HG03045 (cell line): ENCODE measurements at regions not wholly inside any gene's neighbourhood (a gene's known extent, or its start where the extent isn't known, plus 50 kb on each side); places are given as distances from the start of the nearest gene placed in this dataset.

Experiments used
- ATAC-seq: cut with Tn5 transposase; IDR thresholded peaks from one replicate; pipeline ENCODE4 v1.9.1; 2021; ENCODE audit warnings: mild to moderate bottlenecking, moderate library complexity; ENCODE audit not compliant: unreplicated experiment

DNA sequence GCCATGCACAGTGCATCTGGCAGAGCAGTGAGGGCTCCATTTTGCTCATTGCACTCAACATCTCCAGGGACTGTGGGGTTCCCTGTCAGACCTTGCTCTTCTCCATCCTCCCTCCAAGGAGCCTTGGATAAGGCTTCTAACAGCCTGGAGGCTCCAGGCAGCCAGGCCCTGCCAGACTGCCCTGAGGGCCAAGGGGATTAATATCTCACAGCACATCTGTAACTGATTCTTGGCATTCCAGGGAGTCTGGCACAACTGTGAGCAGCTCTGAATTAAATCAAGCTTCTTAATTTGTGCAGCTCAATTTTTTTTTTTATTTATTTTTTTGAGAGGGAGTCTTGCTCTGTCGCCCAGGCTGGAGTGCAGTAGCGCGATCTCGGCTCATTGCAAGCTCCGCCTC, 224.5 kb upstream of the PGRMC2 start:
- no peak for ATAC-seq

DNA sequence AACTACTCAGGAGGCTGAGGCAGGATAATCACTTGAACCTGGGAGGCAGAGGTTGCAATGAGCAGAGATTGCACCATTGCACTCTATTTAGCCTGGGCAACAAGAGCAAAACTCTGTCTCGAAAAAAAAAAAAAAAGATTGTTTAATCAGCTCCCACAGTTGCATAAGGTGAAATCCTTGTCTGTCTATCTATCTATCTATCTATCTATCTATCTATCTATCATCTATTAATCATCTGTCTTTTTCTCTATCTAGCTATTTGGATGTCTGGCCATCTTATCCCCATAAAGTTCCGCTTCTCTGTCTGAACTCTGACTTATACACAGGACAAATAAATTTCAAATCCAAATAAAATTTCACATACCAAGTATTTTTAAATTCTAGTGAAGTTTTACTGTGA, 223.2 kb upstream of the PGRMC2 start:
- ATAC-seq = no peak

DNA sequence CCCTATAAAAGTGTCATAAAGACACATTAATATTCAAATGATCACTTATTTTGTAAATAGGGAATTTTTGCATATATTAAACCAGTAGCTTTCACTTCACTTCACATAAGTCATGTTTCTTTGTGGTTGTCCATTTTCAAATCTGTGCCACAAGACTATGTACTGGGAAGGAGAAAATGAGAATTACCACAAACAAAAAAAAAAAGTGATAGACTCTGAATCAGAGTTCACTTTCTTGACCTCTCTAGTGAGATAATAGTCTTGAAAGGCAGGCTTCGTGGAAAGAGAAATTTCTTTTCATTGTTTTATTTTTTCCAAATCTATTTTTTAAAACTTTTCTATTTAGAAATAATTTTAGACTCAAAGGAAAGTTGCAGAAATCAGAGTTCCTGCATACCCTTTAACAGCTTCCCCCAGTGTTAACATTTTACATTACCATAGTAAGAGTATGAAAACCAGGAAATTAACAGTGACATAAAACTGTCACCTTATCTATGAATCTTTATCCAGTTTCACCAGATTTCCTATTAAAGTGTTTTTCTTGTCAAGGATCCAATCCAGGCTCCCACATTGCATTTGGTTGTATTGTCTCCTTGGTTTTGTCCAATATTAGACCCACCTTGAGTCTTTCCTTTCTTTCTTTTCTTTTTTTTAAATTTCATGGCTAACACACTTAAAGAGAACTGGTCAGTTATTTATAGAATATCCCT, 215.4 kb upstream of the PGRMC2 start:
- no peak for ATAC-seq

DNA sequence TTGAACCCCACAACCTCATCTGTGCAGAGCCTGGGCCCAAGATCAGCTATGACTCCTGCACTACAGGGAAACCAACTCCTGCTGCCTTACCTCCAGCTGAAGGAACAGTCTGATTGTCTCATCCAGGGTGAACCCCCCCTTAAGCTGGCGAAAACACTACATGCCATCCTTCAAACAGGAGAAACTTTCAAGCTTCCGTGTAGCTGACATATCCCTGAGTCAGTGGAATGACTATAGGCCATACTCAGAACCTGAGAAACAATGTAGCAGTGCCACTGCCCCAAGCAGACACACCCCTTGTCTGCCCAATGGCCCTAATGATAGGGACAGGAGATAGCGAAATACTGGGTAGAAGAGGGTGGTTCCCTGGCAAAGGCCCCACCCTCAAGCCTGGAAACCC, 213.6 kb upstream of the PGRMC2 start:
- ATAC-seq = no peak

DNA sequence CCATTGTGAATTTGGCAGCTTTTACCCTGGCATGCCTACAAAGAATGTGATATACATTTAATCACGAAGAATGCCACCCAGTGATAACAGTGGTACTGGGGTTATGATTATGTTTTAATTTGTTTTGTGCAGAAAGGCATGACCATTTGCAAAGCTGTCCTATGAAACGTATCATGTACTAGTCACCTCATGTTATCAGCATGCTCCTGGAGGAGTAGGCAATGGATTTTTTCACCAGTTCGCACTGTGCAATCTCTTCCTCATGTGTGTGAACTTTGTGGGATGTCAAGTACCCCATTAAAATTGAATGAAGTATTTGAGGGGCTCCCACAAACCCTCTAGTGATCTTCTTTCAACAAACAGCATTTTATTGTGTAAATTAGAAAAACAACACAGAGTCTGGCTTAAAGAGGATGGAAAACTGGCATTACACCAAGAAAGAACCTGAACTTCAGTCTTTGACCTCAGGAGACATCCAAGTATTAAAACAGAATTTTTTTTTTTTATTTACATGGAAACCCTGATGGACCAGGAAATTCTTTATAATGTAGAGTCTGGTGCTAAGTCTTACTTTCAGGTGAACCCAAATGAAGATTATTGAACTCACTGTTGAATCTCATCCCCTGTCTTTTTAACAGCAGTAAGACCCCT, 200.6 kb upstream of the PGRMC2 start:
- no peak for ATAC-seq

DNA sequence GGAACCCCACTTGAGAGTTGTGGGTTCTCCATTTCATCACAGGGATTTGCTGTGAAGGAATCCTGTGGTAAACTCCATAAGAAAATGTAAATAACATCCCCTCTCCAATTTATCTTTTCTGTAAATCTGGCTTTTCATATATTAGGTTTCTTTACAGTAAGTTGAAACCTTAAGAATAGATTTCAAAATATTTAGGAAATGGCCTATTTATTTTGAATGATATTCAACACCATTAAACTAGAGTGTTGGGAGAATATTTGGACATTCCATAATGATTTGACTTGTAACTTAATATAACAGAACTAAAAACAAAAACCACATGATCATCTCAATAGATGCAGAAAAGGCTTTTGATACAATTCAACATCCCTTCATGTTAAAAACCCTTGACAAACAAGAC, 197.3 kb upstream of the PGRMC2 start:
- no peak for ATAC-seq

DNA sequence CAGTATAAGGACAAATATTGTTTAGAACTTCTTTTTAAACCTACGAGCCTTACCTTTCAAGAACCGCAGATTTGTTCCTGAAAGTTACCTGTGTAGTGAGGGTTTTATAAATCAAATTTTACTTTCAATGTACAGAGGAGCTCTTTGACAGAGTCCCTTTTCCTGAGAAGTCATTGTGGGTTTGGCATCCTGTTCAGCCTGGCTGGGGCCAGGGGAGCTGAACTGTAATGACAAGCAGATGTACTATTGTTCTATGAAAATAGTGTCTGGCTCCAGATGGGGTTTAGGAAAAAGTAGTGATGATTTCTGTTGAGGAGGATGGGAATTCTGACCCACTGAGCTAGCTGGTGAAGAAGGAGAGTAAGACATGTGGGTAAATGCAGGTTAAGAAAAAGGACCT, 196.2 kb upstream of the PGRMC2 start:
- ATAC-seq = no peak

DNA sequence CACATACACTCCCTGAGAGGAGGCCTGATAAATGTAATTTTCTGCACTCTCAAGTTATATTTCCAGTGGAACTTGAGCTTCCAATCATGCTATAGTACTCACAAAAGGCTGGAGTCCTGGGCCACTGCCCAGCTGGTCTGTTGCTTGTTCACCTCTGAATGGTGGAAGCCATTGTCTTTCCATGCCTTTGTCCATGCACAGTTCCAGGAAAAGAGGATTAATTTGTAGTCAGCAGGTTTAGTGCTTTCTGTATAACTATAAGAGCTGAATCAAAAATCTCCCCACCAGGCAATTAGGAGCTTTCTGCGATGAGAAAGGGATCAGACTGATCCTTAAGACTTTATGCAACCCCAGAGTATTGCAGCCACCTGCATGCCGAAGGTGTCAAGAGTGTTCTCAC, 195.4 kb upstream of the PGRMC2 start:
- no peak for ATAC-seq

DNA sequence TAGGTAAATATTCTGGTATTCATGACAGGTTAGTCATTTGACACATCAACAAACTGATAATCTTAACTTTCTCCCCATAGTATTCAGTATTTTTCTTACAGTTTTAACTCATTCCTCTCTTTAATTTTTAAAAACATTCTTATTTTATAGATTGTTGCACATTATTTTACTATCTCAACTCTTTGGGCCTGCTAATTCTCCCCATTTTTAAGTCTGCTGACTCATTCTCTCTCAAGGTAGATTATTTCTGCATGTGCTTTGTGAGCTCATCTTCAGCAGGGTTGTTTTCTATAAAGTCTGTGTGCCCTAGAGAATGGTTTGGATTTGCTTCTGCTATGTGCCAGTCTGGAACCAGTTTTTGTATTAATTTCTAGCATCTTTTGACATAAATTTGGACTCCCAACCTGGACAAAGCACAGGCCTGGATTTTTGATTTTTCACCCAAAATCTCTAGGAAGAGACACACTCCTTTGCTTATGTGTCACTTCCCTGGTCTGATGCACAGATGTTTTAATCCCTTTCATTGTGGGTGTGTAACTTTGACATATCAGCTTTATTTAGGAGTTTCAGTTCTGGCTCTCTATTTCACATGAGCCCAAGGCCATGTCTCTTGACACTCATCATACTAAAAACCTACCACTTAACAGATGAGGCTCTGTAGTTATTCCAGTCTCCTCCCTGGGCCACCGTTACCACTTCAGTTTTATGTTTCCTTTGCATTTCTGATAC, 194.3 kb upstream of the PGRMC2 start:
- ATAC-seq = no peak

DNA sequence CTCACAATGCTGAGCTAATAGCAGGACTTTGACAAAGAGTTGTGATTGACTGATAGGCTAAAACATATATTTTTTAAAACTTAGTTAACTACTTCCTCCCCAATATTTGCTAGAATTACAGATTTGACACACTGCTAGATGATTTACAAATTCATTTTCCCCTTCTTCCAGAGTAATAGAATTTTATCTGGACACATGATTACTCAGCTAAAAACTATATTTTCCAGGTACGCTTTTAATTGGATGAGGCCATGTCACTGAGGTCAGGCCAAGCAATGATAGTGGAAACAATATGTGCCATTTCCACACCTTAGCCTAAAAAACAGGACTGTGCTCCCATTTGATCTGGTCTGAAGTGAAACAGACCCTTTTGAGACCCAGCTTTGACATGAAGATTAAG, 193.3 kb upstream of the PGRMC2 start:
- ATAC-seq = no peak

DNA sequence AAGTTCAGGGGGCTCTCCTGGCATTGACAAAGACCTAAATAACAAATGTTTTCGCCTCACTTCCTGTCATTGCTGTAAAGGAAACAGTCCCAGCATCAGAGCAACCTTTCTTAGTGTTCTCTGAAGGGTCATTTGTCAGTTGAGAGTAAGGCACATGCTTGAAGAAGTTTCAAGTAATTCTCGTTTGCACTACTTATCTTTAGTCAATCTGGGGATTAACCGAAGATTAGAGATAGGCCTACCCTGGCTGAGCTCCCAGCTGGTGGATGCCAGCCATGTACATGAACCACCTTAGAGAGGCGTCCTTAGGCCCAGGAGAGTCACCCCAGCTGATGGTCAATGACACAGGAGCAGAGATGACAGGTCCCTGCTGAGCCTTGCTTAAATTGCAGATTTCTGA, 189.9 kb upstream of the PGRMC2 start:
- no peak for ATAC-seq

DNA sequence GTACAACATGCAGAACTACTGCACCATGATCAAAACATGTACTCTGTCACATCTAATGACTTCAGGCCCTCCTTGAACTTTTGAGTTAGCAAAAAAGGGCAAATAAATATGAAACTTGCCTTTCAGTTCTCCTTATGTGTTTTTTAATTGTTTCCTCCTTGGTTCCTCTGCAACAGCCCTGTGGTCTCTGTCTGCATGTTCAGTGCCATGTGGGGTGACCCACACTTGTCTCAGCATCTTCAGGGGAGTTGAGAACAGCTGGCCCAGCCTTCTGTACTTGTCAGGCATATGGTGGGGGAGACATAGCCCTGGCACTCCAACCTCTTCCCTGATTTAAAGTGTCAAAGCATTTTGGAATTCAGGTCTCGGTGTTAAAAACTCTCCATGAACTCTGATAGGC, 188.0 kb upstream of the PGRMC2 start:
- ATAC-seq = no peak

DNA sequence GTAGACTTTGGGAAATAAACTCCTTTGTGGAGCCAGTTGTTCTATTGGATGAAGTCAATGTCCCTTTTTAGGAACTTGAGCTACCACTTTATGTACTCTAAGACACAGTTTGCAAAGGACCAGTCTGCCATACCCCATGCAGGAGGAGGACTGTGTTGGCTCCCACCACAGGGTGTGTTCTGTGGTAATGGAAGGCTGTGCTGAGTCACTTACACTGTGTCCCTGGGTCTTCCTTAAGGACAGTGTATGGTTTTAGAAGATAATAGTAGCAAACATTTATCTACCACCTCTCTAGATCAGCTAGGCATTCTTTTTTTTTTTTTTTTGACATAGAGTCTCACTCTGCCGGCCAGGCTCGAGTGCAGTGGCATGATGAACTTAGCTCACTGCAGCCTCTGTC, 184.0 kb upstream of the PGRMC2 start:
- no peak for ATAC-seq

DNA sequence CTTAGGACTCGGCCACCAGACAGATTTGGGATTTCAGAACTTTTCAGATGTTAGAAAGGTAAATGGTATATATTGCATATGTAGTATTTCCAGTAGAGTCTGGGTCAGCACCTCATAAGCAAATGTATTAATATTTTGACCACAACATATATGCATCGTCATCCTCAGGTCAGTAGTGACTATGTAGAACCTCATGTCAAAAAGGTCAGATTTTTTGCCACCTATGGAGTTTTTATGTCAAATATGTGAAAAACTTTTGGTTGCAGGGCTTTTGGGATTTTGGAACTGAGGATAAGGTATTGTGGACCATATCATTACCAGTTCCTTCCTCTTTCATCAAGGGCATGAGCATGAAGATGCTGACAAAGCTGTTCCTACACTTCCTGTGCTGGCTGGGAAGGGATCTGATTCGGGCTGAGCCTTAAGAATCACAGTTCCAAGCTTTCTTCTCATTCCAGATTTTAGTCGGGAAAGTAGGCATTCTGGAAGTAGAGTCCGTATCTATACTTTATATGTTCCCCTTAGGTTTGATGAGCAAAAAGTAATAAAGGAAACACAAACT, 183.0 kb upstream of the PGRMC2 start:
- ATAC-seq = no peak

DNA sequence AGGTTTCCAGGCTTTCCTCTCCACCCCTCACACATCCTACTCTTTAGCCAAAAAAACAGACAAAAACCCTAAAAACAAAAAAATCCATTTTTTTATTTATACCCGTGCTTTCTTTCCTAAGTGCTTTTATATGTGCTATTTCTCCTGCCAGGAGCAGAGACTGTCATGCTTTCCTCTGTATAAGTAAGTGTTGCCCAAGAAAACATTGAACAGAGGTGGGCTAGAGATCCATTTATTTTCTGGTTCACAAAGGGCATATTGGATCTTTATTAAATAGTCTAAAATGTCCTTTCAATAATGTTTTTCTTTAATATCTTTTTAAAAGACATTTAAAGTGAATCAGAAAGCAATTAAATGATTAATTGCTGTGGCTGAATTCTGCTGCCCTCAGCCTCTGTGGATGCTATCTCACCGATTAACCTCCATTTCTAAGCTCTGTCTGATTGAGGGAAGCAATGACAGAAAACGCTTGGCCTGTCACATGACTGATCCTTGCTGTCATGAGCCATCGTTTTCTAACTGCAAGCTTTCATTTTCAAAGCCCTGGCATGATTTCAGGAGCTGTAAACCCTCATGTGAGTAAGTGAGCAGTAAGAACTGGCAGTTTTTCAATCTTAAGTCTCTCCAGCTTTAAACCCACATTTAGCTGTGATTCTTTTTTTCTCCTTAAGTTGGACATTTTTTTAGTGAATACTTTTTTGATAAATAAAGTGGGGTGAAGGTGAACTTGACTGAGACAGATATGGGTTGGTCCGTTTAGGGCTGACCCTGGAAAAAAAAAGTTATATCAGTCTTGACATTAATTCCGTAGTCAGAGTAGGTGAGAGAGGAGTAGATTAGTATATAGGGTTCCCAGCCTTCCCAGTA, 180.7 kb upstream of the PGRMC2 start:
- no peak for ATAC-seq

DNA sequence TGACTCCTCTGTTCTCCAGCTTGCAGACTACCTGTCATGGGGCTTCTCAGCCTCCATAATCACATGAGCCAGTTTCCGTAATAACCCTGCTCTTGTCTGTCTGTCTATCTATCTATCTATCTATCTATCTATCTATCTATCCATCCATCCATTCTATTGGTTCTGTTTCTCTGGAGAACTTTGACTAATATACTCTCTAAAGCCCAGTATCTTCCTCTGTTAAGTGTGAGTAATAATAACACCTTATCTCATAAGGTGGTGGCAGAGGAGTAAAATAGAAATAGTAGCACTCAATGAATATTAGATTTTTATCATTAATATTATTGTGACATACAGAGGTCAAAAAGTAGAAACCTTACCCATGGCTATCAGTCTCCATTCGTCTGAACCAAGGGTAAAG, 177.9 kb upstream of the PGRMC2 start:
- no peak for ATAC-seq

DNA sequence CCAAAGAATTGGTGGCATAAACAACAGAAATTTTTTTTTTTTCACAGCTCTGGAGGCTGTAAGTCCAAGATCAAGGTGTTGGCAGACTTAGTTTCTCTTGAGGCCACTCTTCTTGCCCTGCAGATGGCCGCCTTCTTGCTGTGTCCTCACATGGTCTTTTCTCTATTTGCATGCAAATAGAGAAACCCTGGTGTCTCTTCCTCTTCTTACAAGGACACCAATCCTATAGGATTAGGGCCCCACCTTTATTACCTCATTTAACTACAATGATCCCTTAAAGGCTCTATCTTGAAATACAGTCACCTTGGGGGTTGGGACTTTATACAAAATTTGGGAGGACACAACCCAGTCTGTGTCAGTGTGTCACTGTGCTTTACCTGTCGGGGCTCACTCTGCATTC, 175.4 kb upstream of the PGRMC2 start:
- ATAC-seq = no peak

DNA sequence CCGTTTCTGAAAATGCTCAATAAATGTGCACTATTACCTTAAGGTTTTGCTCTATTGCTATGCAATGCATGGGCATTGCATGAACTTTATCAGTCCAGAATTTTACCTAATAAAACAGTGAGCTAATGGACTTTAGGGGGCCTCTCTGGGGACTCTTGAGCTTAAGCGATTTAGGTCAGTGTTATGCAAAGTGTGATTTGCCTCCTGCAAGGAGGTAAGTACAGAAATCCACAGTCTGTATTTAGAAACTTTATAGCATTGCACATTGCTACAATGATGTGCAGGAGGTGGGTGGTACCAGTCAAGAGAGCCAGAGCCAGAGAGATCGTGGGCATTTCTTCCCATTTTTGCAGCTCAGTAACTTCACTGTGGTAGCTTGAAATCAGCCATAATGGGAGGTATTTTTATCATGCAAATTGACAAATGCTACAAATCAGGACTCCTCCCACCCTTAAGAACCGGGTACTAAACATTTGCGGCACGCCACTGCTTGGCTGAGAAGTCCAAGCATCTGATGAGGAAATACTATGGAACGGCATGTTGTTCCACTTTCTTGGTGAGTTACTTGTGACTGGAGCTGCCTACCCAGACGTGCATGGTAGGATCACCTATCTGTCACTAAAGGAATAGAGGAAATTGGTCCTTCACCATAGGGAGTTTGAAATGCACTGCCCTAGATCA, 174.6 kb upstream of the PGRMC2 start:
- ATAC-seq = no peak

DNA sequence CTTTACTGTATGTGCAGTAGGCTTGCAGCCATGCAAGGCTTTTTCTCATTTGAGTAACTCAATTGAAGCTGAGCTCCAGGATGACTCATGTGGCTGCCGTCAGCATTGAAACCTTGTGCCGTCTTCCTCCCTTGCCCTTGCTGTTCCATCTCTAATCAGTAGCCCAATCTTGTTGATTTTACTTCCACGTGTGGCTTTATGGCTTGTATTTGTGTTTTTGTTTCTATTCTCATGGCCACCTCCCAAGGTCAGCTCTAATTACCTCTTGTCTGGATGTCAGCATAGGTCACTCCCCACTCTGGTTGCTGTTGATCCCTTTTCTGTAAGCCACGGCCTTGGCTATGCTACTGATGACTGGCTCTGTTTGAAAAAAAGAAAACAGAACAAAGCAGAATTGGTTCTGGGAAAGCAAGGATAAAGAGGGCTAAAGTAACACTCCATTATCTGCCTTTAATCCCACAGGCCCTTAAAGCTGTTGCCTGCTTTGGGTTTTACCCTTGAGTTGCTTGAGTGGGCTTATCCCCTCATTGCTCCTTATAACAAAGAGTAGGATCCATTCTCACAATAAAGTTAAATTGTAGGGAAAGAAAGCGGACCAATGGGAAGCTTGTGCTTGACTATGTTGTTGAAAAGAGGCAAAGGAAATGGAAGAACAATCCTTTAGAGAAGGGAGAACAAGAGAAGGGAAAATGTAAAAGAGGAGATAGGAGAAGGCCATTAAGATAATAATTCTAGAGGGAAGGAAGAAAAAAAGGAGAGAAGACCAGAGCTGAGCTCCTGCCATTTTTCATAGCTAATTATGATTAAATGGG, 173.9 kb upstream of the PGRMC2 start:
- ATAC-seq = no peak

DNA sequence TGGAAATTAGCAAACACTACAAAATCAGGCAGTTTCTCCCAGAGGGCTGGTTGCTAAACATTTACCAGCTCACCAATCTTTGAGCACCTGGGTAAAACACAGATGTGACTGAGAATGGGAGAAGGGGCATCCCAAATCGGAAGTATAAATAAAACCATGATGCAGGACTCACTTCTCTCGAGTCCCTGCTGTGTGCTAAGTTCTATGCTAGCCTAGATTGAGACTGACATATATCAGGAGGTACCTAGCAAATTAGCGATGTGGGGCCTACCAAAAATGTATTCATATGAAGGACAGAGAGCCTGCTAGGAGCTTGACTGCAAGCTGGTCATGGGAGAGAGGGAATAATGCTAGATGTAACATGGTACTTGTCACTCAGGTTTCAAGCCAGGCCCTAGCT, 171.9 kb upstream of the PGRMC2 start:
- ATAC-seq = no peak
